HG02840 (cell line): ENCODE measurements at regions not wholly inside any gene's neighbourhood (a gene's known extent, or its start where the extent isn't known, plus 50 kb on each side); places are given as distances from the start of the nearest gene placed in this dataset.

Source experiments
- ATAC-seq: cut with Tn5 transposase; IDR thresholded peaks from one replicate; pipeline ENCODE4 v1.9.1; 2021; ENCODE audit warnings: mild to moderate bottlenecking, moderate library complexity, moderate number of reproducible peaks; ENCODE audit not compliant: unreplicated experiment, low FRiP score

DNA sequence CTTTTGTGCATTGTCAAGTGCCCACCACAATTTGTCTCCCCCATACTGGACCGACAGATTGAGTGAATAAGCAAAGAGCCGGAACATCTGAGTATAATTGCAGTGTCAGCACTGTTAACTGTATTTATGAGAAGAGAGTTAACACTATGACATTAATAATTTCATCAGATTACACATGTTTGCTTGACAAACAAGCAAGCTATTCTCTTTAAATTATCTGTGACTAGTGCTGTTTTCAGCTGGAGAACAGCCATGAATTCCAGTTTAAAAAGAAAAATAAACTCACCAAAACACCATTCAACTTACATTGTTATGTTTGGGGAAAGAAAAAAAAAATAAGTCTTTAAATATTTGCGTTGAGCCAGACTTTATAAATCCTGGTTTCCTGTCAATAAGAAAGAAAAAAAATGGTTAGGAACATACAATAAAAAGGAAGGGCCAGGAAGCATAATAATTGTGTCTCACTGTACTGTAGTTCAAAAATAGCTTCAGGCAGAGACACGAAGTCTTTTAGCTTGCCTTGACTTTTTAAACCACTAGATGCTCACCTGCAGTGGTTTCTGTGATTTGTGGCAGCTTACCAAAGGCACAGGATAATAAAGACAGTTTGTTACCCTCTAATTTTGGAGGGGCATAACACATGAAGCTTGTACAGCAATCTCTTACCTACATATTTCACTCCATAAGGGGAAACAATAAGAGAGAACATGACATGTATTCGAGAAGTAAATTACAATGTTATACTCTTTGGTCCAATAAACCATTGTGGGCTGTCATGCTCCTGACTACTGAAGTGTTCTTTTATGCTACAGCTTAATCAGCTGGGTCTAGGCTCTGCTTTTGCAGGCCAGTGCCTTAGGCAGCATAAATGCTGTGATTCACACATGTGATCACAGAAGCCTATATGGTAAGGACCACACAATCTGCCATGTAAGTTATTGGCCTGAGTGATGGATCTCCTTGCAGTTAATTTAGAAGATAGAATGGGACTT is 302.0 kb upstream of the ADGRL2 start:
- ATAC-seq = no peak

DNA sequence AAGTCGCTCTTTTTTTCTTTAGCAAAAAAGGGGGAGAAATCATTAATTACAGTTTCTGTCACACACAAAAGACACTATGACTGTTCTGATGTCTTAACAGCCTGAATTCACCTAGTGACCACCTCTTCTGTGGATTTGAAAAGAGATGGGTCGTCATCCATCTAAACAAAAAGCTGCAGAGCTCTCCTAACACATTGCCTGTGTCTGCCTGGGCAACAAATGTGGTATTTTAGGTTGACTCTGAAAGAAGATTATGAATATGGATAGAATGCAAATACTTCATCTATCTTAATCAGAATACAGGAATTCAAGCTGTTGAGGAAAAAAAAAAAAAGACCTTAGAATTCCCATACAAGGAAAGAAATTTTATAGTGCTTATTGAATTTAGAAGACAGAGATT is 304.4 kb upstream of the ADGRL2 start:
- ATAC-seq = no peak

DNA sequence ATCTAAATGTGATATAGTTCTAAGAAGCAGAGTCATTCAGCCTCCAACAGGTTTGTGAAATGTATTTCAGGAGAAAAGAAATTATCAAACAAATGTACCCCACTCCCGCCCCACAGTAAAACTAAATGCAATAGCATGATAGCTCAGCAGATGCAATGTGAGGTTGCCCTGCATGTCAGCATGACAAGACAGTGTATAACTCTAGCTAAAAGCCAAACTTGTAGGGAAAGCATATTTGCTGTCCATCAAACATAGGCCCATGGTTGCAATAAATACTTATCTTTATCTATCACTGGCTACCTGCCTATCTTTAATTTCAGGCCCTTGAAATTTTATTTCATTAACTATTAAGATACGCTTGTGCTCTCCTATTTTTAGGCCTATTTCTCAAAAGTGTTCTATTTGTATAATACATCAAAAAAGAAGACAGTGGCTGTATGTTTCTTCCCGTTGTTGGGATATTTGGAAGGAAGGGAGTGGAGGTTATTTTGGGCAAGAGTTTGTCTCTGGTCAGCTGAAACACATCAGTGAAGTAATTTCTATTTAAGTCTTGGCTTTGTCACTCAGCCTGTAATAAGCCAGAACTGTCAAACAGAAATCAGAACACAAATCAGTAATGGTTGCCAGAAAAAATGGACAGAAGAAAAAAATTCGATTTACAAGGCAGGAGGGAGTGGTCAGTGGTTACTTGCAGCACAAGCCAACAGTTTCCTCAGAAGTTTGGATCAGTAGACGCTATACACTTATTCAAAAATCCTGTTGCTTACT is 307.4 kb upstream of the ADGRL2 start:
- no peak for ATAC-seq

DNA sequence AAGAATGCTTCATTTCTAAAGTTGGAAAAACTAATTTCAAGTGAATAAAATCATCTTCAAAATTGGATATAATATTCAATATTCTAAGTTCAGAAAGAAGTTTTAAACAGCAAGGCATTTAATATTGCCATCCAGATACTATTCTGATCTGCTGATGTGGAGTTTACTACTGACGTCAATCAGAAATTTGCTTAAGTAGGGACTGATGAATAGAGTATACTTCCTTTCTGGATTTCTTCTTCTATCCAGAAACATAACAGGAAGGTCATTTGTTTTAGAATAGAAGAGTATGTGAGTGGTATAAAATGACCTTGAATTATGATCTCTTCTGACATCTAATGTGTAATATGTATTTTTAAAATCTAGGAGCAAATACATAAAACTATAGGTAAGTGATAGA is 308.1 kb upstream of the ADGRL2 start:
- no peak for ATAC-seq

DNA sequence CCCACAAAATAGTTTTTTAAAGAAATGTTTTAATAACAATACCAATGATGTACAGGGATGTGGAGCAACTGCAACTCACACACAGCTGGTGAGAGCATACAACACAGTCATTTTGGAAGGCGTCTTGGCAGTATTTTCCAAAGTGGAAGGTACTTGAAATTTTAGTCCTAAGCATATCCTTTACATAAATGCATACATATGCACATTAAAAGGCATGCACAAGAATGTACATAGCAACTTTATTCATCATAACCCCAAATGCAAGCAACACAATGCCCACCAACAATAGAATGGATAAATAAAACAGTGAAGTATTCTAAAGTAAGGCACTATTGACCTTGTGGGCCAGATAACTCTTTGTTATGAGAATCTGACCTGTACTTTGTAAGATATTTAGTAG is 310.1 kb upstream of the ADGRL2 start:
- no peak for ATAC-seq

DNA sequence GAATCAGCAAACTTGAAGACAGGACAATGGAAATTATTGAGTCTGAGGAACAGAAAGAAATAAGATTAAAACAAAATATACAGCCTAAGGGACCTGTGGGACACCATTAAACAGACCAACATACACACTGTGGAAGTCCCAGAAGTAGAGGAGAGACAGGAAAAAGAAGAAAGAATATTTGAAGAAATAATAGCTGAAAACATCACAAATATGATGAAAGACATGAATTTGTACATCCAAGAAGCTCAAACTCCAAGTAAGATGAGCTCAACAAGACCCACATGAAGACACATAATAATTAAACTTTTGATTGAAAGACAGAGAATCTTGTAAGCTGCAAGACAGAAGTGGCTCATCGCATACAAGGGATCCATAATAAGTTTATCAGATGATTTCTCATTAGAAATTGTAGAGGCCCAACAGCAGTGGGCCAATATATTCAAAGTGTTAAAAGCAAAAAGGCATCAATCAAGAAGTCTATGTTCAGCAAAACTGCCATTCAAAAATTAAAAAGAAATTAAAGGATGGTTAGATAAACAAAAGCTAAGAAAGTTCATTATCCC is 311.3 kb upstream of the ADGRL2 start:
- no peak for ATAC-seq

DNA sequence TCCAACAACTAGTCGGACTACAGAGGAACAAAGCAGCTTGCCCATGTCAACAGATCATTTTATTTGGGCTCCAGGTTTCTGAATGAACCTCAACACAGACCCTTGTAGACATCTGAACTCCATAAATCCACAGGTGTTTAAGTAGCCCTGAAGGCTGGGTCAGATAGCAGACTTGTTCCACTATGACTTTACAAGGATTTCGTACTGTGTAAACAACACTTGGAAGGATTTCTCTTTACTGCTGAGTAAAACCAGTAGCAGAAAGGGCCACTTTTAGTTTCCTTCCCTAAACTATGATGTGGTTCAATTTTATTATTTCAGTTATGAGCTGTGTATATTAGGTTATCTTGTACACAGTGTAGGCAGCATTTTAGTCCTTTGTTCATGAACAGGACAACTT is 316.4 kb upstream of the ADGRL2 start:
- no peak for ATAC-seq

DNA sequence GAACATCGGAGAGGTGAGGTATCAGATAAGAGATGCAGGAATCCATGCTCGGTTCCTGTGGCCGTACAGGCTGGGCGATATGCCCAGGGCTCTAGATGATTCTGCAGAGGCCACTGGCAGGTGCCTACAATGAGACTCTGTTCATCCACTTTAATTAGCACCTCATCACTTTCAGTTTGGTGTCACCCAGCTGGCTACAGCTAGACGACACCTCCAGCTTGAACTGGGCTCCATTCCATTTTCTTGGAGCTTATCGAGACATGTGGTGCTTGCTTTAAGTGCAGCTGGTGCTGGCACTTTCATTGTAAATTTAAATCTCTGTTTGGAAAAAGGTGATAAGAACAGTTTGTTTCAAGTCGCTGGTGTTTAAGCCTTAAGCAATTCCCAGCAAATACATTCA is 322.5 kb upstream of the ADGRL2 start:
- ATAC-seq = no peak

DNA sequence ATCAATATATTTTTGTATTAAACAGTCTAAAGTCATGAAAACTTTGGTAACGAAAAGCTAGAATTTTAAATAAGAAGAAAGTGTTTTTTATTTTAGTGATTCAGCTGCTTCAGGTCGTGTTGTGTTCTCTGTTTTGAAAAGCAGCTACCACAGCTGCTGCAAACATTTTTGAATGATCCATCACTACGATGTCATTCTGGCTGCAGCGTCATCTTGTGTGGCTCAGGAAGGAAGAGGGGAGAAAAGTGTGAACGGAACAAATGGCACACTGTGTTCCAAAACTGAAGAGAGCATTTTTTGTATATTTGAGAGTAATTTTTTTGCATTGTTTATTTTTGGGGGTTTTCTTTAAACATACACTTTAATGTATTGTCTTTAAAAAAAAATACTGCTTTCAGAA is 323.0 kb upstream of the ADGRL2 start:
- no peak for ATAC-seq

DNA sequence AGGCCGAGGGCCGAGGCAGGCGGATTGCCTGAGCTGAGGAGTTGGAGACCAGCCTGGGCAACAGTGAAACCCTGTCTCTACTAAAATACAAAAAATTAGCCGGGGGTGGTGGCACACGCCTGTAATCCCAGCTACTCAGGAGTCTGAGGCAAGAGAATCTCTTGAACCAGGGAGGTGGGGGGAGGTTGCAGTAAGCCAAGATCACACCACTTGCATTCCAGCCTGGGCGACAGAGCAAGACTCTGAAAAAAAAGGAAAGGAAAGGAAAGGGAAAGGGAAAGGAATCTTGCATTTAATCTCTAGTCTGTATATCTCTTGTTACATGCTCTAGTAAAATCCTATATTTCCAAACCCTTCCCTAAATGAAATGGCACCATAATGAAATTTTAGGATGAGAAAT is 328.3 kb upstream of the ADGRL2 start:
- no peak for ATAC-seq

DNA sequence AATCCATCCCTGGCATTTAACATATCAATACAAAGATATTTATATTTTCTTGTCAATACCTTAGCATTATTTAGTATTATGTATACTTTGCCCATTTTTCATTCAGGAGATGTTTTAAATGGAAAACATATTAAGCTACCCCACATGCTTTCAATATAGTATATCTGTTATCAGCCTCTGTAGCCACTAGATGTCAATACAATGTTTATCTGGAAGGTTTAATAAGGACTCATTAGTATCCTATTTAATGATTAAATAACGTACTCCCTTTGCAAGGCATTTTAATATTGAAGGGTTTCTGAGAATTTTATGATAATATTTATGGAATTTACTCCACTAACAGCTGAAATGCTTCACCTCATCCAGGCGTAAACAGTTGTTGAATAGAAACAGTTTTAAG is 329.5 kb upstream of the ADGRL2 start:
- ATAC-seq = no peak

DNA sequence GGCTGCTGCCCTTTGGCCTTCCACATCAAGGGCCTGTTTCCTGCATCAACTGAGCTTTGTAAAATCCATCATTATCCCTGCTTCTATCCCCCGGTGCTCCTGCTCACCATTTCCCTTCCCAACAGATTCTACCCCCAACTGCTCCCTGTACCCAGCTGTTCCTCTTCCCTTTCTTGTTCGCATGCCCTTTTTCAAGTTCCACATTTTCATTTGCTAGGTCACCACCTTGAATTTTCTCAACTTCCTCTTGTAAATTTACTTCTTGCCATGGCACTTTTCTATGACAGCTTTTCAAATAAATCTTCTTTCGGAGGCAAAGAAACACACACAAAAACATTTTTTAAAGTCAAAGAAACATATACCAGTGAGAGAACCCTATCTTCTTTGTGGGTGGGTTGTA is 330.5 kb upstream of the ADGRL2 start:
- no peak for ATAC-seq

DNA sequence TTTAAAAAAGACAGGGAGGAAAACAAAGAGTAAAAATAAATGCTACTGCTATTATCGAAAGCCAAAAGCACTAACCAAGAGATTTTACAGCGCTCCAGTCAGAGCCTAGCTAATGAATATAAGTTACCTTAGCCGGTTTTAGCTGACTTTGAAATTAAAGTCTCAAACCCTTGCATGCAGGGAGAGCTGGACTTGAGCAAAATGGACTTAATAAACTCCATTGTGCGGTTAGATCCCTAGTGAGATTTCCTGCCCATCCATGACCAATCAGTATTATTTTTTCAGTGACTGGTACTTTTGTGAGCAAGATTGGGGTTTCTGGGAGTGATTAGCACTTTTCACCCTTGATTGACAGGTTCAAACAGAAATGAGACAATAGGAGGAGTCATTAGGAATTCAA is 333.4 kb upstream of the ADGRL2 start:
- ATAC-seq = no peak

DNA sequence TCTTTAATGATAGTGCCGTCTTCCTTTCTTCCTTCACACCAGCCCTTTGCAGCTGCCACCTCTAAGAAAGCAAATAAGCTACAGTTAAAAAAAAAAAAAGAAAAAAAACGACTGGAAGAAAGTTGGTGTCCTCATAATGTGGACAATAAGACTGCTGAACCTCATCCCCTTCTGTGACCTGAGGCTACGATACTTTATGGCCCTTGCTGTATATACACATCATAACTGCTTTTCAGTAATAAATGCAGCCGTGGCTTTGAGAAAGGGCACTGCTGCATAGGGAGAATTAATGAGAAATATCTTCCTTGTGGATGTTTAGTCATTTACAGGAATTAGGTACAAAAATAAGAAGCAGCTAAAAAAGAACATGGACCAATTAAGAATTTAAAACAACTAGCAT is 333.8 kb upstream of the ADGRL2 start:
- no peak for ATAC-seq

DNA sequence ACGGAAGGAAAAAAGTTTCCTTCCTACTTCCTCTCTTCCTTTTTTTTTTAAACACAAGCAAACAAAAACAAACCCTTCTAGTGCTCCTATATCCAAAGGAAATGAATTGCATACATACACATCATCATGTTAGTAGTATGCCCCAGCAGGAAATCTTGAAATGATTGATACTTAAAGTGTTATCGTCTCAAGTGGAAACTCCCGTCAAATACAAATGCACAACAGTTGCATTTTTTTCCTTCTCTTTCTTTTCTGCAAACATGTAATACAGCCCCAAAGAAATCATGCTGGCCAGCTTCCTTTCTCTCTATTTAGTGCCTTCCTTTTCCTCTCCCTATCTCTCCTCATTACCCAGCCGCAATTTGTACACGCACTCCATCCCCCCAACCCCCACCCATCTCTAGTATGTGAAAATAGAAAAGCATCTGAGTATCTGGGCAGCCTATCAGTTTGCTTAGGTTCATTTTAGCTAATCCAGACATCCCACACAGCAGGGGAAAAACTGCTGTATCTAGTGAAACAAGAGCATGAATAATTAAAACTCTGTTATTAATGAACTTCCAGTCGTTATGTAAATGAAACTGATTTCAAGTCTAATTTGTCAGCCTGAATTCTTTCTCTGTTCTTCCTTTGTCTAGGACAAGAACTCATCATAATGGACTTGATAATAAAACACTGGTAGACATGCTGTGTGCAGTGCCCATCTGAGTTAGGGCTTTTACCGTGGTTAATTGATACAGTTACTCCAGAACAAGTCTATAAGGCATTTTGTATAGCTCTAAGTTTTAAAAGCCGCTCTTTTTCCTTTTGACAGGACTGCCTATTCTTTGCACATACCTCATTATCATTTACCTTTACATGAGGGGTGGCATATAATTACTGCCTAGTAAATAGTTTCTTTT is 336.5 kb upstream of the ADGRL2 start:
- no peak for ATAC-seq

DNA sequence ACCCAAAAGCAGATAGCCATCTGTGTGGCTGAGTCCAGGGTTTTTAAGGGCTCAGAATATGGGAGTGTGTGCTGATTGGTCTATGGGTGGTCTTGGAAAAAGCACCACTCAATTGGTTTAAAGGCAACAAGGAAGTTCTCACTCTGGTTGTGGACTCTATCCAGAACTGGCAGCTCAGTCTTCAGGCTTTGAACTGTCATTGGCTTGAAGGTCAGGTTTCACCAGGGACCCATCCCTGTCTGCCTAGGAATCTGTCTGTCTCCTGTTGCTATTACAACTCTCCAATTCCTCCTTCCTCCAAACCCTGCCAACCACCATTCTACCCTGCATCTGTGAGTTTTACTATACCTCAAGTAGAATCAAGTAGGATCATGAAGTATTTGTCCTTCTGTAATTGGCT is 341.7 kb upstream of the ADGRL2 start:
- ATAC-seq = no peak

DNA sequence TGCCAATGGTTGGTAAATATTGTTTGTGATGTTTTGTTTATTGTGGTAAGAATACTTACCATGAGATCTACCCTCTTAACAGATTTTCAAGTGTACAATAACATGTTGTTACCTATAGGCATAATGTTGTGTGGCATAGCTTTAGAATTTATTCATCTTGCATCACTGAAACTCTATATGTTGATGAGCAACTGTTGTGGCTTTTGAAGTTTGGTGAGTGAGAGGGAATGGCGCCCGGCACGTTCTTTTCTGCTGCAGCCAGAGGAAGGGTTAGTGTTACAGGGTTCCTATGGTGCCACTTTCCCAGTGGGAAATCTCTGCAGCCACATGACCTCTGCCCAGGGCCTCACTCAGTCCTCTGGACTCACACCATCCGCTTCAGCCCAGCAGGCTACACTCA is 342.5 kb upstream of the ADGRL2 start:
- no peak for ATAC-seq

DNA sequence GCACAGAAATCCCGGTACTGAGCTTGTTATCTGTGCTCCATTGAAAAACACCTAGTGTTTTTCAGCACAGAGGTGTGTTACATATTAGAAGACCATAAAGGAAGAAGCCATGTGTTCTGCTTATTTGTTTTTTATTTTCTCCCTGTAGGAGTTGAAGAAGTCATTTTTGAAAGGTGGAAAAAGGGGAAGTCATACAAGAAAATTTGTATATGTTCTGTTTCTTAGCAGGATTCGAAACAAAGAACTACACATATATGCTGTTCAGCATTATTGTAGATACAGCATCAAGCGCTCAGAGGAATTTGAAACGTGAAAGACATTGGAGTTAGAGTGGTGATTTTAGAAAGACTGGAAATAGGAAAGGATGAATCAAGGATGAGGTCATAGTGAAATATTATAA is 345.3 kb upstream of the ADGRL2 start:
- ATAC-seq = no peak

DNA sequence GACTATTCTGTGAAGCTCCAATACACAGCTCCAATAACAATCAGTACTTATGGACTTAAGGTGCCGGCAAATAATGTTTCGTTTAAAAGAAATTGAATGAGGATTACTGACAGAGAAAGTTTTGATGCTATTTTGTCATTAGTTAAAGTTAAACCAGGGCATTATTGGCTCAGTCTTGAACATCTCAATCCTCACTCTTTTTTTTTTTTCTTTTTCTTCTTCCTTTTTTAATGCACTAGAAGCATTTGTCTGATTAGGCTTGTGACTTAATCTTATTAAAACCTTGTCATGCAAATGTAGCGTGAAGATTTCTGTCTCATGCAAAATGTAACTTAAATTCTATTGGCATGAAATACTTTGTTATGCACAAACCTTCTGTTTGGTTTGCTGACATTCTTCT is 346.8 kb upstream of the ADGRL2 start:
- no peak for ATAC-seq

DNA sequence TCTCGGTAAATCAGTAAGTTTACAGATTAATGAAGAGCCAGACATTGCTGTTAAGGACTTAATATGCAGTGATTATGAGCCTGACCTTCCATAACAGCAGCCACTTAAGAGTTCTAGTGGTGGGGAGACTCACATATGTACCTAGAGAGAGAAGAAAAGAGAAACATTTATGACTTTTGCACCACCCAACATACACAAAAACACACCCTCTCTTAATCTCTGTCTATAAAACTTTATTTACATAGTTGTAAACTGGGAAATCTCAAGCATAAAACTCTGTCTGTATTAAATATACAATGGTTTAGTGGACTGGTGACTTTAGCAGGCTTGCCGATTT is 347.4 kb upstream of the ADGRL2 start:
- no peak for ATAC-seq
